ENCODE measurements at regions not wholly inside any gene's neighbourhood (a gene's known extent, or its start where the extent isn't known, plus 50 kb on each side); places are given as distances from the start of the nearest gene placed in this dataset.

DNA sequence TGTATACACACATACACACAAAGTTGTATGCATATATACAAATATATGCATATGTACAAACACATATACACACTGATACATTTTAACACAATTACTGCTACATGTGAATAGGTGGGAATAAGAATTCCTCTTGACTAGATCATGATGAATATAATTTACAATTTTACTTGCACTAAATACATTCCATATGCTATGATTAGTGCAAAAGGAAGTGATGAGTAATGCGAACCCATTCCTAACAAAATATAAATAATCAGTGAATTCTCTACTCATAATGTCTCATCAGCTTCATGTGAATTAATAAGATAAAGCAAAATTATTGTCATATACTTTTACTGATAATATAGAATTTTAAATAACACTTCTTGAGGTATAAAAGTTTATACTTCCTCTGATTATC lies 1077.3 kb upstream of the PCDH10 start:
- H3K9me3 ChIP-seq (ENCODE audit: control insufficient read depth in 4 of 4, low read length in 3 of 4), result no peaks in the 10 kb centered on the region
- 75% methylated on average over 1 of the region's 1 CpG for WGBS

DNA sequence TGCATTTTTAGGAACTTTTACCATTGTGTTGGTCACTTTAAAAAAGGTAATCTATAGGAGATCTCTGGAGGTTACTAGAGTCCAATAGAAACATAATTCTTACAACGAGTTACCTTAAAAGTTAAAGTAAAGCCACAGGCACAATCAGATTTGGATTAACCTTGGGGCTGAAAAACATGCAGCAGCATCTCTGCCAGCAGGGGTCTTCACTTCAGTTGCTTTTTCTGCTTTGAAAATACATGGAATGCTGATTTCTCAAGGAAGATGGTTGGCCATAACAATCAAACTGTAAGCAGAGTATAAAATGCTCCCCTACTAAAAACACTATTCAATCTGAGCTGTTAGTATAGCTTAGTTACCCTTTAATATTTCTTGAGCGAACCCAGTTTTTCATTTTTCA lies 1072.3 kb upstream of the PCDH10 start:
- no peak overlapping the region for H3K9ac ChIP-seq (ENCODE audit: low read depth in 1 of 2, low read length in 2 of 2)
- DNase-seq (ENCODE audit: low spot score), result no peak
- H3K4me3 ChIP-seq (ENCODE audit: low read depth in 1 of 3, low read length in 3 of 3), result no peak overlapping the region
- H3K27ac ChIP-seq (ENCODE audit: low read depth in 1 of 2, low read length in 2 of 2), result no peak overlapping the region
- no peaks in the 10 kb centered on the region for H3K9me3 ChIP-seq (ENCODE audit: control insufficient read depth in 4 of 4, low read length in 3 of 4)
- WGBS, result 60% methylated on average over 2 of the region's 2 CpGs
- no peaks in the 10 kb centered on the region for H3K27me3 ChIP-seq (ENCODE audit: control insufficient read depth in 4 of 4, insufficient read depth in 4 of 4, low read length in 3 of 4)
- H3K36me3 ChIP-seq (ENCODE audit: control insufficient read depth in 4 of 4, insufficient read depth in 3 of 4, low read depth in 1 of 4, low read length in 3 of 4), result no peaks in the 10 kb centered on the region
- no peaks in the 10 kb centered on the region for H3K4me1 ChIP-seq (ENCODE audit: control insufficient read depth in 4 of 4, insufficient read depth in 4 of 4, low read length in 3 of 4)
- TF ChIP-seq RXRA (IDR thresholded peaks at IDR 0.05) (no peak), HNF4A (conservative IDR thresholded peaks at IDR 0.05) (no peak), HNF4G (IDR thresholded peaks at IDR 0.05) (no peak), SP1 (IDR thresholded peaks at IDR 0.05) (no peak), YY1 (IDR thresholded peaks at IDR 0.05) (no peak), EGR1 (IDR thresholded peaks at IDR 0.05; ENCODE audit: low read depth in 2 of 2) (no peak), RAD21 (IDR thresholded peaks at IDR 0.05) (no peak), JUND (IDR thresholded peaks at IDR 0.05) (no peak), FOXA2 (IDR thresholded peaks at IDR 0.05) (no peak), FOXA1 (IDR thresholded peaks at IDR 0.05) (no peak), ATF3 (IDR thresholded peaks at IDR 0.05) (no peak), CTCF (IDR thresholded peaks at IDR 0.05; ENCODE audit: low read depth, low read length, missing input control) (no peak), TAF1 (conservative IDR thresholded peaks at IDR 0.05) (no peak), NR2F2 (IDR thresholded peaks at IDR 0.05) (no peak)
- TF ChIP-seq, protein P1, sequence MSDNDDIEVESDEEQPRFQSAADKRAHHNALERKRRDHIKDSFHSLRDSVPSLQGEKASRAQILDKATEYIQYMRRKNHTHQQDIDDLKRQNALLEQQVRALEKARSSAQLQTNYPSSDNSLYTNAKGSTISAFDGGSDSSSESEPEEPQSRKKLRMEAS (IDR thresholded peaks at IDR 0.05), result no peak
- TF ChIP-seq, protein P2, sequence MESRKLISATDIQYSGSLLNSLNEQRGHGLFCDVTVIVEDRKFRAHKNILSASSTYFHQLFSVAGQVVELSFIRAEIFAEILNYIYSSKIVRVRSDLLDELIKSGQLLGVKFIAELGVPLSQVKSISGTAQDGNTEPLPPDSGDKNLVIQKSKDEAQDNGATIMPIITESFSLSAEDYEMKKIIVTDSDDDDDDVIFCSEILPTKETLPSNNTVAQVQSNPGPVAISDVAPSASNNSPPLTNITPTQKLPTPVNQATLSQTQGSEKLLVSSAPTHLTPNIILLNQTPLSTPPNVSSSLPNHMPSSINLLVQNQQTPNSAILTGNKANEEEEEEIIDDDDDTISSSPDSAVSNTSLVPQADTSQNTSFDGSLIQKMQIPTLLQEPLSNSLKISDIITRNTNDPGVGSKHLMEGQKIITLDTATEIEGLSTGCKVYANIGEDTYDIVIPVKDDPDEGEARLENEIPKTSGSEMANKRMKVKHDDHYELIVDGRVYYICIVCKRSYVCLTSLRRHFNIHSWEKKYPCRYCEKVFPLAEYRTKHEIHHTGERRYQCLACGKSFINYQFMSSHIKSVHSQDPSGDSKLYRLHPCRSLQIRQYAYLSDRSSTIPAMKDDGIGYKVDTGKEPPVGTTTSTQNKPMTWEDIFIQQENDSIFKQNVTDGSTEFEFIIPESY (IDR thresholded peaks at IDR 0.05), result no peak

More for the DNA sequence above, 1077.3 kb upstream of the PCDH10 start:
- Histone ChIP-seq H3K9ac (ENCODE audit: low read depth in 1 of 2, low read length in 2 of 2) (no peak overlapping the region), H3K4me3 (ENCODE audit: low read depth in 1 of 3, low read length in 3 of 3) (no peak overlapping the region), H3K27me3 (ENCODE audit: control insufficient read depth in 4 of 4, insufficient read depth in 4 of 4, low read length in 3 of 4) (no peaks in the 10 kb centered on the region), H3K4me1 (ENCODE audit: control insufficient read depth in 4 of 4, insufficient read depth in 4 of 4, low read length in 3 of 4) (no peaks in the 10 kb centered on the region), H3K27ac (ENCODE audit: low read depth in 1 of 2, low read length in 2 of 2) (no peak overlapping the region), H3K36me3 (ENCODE audit: control insufficient read depth in 4 of 4, insufficient read depth in 3 of 4, low read depth in 1 of 4, low read length in 3 of 4) (no peaks in the 10 kb centered on the region)
- TF ChIP-seq, protein P1 (IDR thresholded peaks at IDR 0.05), result no peak
- no peak for TF ChIP-seq RXRA (IDR thresholded peaks at IDR 0.05)
- no peak for TF ChIP-seq FOXA1 (IDR thresholded peaks at IDR 0.05)
- no peak for TF ChIP-seq SP1 (IDR thresholded peaks at IDR 0.05)
- TF ChIP-seq REST (IDR thresholded peaks at IDR 0.05), result no peak
- TF ChIP-seq GABPA (IDR thresholded peaks at IDR 0.05 in 1 of 2, conservative IDR thresholded peaks at IDR 0.05 in 1 of 2), result no peak
- no peak for TF ChIP-seq TAF1 (conservative IDR thresholded peaks at IDR 0.05)
- no peak for TF ChIP-seq JUND (IDR thresholded peaks at IDR 0.05)
- DNase-seq (ENCODE audit: low spot score), result no peak

All from liver (tissue), 8 donors.